ENCODE measurements at regions not wholly inside any gene's neighbourhood (a gene's known extent, or its start where the extent isn't known, plus 50 kb on each side); places are given as distances from the start of the nearest gene placed in this dataset.

- no peak for DNase-seq
Observed at GRCh38 chr2:152961351-152961750, 242.9 kb downstream of the ARL6IP6 start.

- no peak for DNase-seq
Observed at GRCh38 chr2:152950126-152950525, 231.7 kb downstream of the ARL6IP6 start.

GRCh38 chr2:152944099-152944498 is 225.7 kb downstream of the ARL6IP6 start:
- no peak for DNase-seq

GRCh38 chr2:152942940-152943440 is 224.6 kb downstream of the ARL6IP6 start:
- DNase-seq = no peak

- no peak for DNase-seq
Observed at GRCh38 chr2:152930501-152930900, 212.1 kb downstream of the ARL6IP6 start.

GRCh38 chr2:152929628-152930027 is 211.2 kb downstream of the ARL6IP6 start:
- DNase-seq = no peak

GRCh38 chr2:152925547-152926448 is 207.4 kb downstream of the ARL6IP6 start:
- DNase-seq = peak; percentile 2 to 4

GRCh38 chr2:152924722-152925121 is 206.3 kb downstream of the ARL6IP6 start:
- no peak for DNase-seq

GRCh38 chr2:152924219-152924618 is 205.8 kb downstream of the ARL6IP6 start:
- no peak for DNase-seq

- no peak for DNase-seq
Observed at GRCh38 chr2:152920846-152921245, 202.4 kb downstream of the ARL6IP6 start.

- DNase-seq = no peak
Observed at GRCh38 chr2:152910970-152911369, 192.6 kb downstream of the ARL6IP6 start.

GRCh38 chr2:152907046-152907445 is 188.6 kb downstream of the ARL6IP6 start:
- DNase-seq = no peak

- DNase-seq = no peak
Observed at GRCh38 chr2:152894051-152894450, 175.6 kb downstream of the ARL6IP6 start.

- no peak for DNase-seq
Observed at GRCh38 chr2:152890736-152891135, 172.3 kb downstream of the ARL6IP6 start.

- DNase-seq = no peak
Observed at GRCh38 chr2:152883951-152884487, 165.6 kb downstream of the ARL6IP6 start.

GRCh38 chr2:152881527-152881926 is 163.1 kb downstream of the ARL6IP6 start:
- DNase-seq = no peak

GRCh38 chr2:152879275-152879674 is 160.9 kb downstream of the ARL6IP6 start:
- no peak for DNase-seq

GRCh38 chr2:152875701-152876695 is 157.6 kb downstream of the ARL6IP6 start:
- DNase-seq = no peak

GRCh38 chr2:152874955-152875354 is 156.5 kb downstream of the ARL6IP6 start:
- DNase-seq = no peak

GRCh38 chr2:152870239-152870638 is 151.8 kb downstream of the ARL6IP6 start:
- no peak for DNase-seq

- DNase-seq = no peak
Observed at GRCh38 chr2:152867397-152867796, 149.0 kb downstream of the ARL6IP6 start.

GRCh38 chr2:152864601-152865149 is 146.3 kb downstream of the ARL6IP6 start:
- no peak for DNase-seq

GRCh38 chr2:152863826-152864225 is 145.4 kb downstream of the ARL6IP6 start:
- DNase-seq = no peak
